C4-2B (cell line): ENCODE measurements at regions not wholly inside any gene's neighbourhood (a gene's known extent, or its start where the extent isn't known, plus 50 kb on each side); places are given as distances from the start of the nearest gene placed in this dataset.

Experiments used
- H3K27ac ChIP-seq: fragments of 450-650 bp; 2 replicates; pipeline ENCODE4 v1.5.1; 2017
- ZFX ChIP-seq: fragments of 450-650 bp; IDR thresholded peaks from 2 replicates; pipeline ENCODE4 v1.6.1; 2017
- TF ChIP-seq, protein P1 (sequence below): fragments of 450-650 bp; conservative IDR thresholded peaks from 2 replicates; pipeline ENCODE4 v1.5.1; 2017; ENCODE audit warnings: mild to moderate bottlenecking

DNA sequence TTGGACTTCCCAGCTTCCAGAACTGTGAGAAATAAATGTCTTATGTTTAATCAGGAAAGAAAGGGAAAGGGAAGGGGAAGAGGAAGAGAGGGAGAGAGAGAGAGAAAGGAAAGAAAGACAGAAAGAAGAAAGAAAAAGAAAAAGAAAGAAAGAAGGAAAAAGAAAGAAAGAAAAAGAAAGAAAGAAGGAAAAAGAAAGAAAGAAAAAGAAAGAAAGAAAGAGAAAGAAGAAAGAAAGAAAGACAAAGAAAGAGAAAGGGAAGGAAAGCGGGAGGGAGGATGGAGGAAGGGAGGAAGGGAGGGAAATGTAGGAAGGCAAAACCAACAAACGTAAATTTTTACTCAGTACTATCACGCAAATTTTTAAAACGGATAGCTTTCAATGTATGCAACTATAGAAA lies 2281.8 kb downstream of the LRRC4C start:
- H3K27ac ChIP-seq = no peak overlapping the region

DNA sequence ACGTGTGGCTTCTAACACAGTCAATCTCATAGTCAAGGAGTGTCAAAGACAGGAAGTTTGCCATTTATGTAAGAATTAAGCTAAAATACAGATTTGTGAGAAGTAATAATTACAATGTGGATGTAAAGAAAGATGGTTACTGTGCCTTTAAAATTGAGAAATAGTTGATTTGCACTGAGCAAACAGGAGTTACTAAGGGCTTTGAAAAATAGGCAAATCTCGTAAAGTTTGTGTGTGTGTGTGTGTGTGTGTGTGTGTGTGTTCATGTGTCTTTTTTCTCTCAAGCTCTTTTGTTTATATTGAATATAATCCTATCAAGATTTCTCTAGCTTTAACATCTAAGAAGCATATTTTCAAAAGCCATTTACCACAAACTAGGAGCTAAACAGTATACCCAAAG lies 2284.5 kb downstream of the LRRC4C start:
- H3K27ac ChIP-seq = no peak overlapping the region
- TF ChIP-seq ZFX = no peak
- TF ChIP-seq, protein P1, sequence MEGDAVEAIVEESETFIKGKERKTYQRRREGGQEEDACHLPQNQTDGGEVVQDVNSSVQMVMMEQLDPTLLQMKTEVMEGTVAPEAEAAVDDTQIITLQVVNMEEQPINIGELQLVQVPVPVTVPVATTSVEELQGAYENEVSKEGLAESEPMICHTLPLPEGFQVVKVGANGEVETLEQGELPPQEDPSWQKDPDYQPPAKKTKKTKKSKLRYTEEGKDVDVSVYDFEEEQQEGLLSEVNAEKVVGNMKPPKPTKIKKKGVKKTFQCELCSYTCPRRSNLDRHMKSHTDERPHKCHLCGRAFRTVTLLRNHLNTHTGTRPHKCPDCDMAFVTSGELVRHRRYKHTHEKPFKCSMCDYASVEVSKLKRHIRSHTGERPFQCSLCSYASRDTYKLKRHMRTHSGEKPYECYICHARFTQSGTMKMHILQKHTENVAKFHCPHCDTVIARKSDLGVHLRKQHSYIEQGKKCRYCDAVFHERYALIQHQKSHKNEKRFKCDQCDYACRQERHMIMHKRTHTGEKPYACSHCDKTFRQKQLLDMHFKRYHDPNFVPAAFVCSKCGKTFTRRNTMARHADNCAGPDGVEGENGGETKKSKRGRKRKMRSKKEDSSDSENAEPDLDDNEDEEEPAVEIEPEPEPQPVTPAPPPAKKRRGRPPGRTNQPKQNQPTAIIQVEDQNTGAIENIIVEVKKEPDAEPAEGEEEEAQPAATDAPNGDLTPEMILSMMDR = no peak

More for the DNA sequence above, 2281.8 kb downstream of the LRRC4C start:
- TF ChIP-seq, protein P1 = no peak
- no peak for TF ChIP-seq ZFX

DNA sequence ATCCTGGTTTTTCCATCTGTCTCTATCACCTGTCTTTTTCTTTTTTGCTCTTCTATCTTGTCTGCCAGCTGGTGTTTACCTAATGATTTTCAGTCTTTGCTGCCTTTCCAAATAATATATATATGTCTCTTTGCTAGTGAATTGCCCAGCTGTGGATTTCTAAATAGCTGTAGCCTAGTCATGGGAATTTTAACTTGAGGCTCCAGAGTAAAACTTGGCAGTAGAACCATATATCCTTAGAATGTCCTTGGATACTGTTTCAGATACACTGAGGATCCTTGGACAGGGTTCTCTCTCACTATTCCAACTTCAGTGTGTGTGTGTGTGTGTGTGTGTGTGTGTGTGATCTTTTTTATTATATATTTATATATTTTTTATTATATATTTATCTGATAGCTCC lies 2285.3 kb downstream of the LRRC4C start:
- TF ChIP-seq, protein P1 = no peak
- TF ChIP-seq ZFX = no peak

DNA sequence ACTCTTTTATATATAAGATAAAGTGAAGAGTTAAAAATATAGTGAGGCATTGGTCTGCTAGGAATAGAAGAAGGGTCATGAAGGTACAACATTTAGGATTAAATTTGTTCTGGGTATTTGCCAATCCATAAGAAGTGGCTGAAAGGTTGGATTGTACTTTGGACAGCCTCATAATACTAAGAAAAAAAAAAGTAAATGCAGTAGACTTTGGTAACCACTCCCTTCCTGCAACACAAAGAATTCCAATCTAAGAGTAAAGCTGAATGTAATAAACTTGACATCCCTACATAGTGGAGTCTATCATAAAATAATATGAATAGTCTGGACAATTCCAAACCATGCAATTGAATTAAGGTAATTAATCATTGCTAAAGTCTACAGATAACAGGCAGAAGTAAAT lies 2294.4 kb downstream of the LRRC4C start:
- no peak overlapping the region for H3K27ac ChIP-seq
- TF ChIP-seq, protein P1 = no peak
- TF ChIP-seq ZFX = no peak

More for the DNA sequence above, 2285.3 kb downstream of the LRRC4C start:
- no peak overlapping the region for H3K27ac ChIP-seq

DNA sequence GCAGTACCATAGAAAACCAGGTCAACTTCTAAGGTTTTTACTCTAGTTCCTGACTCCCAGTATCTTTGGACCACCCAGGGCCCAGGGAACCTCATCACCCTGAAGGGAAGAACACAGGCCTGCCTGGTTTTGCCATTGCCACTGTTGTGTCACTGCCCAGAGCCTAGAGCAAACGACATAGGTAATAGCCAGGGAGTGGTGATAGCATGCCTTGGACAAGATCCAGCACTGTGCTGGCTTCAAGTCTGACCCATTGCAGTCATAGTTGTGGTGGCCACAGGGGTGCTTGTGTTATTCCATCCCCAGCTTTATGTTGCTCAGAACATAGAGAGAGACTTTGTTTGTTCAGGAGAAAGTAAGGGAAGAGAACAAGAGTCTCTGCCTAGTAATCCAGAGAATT lies 2310.2 kb downstream of the LRRC4C start:
- H3K27ac ChIP-seq = no peak overlapping the region
- no peak for TF ChIP-seq ZFX
- TF ChIP-seq, protein P1 = no peak

DNA sequence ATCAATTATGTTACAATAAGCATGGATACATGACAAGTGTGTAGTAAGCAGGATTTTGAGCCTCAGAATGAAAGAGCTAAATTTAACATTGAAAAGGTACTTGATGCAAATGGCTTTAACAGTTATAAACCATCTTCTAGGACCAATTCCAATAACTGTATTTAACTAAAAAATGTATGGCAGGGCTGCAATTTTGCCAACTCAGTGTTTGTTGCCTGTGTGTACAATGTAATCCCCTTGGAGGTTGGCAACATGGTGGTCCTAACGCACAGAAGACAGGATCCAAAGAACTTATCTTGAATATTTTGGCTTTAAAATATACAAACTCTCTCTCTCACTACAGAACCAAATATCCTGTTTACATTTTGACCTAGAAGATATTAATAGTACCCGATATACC lies 2314.1 kb downstream of the LRRC4C start:
- H3K27ac ChIP-seq = no peak overlapping the region
- TF ChIP-seq, protein P1 = no peak
- TF ChIP-seq ZFX = no peak

DNA sequence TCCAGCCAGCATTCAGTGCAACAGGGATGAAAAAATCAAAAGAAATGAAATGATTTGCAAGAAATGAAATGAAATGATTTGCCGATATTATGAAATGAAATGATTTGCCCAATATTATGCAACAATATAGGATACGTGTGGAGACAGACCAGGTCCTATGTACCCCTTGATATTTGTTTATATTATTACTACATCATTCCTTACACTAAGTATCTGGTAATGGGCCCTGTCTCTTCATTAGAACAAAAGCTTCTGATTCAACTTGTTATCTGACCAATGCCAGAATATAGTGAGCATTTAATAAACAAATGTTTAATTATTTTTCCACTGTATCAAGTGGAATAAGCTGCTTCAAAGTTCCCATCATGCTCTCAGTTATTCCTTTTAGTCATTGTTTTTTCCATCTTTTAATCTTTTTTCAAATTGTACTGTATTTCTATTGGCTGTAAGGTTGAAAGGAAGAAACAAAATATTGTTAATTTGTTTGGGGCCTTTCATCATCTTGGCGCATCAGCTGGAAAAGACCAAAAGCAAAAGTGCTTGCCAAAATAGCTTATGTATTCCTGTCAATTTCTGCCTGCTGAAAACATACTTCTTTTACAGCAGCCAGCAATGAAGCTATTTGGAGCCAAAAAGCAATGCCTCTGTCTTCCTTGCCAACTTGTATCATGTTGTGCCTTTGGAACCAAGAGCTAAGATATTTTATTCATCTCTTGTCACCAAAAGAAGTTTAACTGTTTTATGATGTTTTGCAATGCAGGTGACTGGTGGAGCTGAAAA lies 2314.9 kb downstream of the LRRC4C start:
- H3K27ac ChIP-seq = no peak overlapping the region
- TF ChIP-seq ZFX = no peak
- TF ChIP-seq, protein P1 = no peak
